NB4 (cell line): ENCODE measurements at regions not wholly inside any gene's neighbourhood (a gene's known extent, or its start where the extent isn't known, plus 50 kb on each side); places are given as distances from the start of the nearest gene placed in this dataset.

ENCODE experiments used
- DNase-seq: peaks from one replicate; pipeline ENCODE4 v3.0.0; 2010; ENCODE audit warnings: low read depth
- H3K4me3 ChIP-seq: one replicate; pipeline ENCODE4 v1.5.1; 2011; ENCODE audit warnings: mild to moderate bottlenecking, low read depth, low read length, moderate library complexity
- MYC ChIP-seq: IDR thresholded peaks from 2 replicates; pipeline ENCODE4 v1.6.1; 2011; ENCODE audit warnings: low read depth, low read length
- POLR2A ChIP-seq: IDR thresholded peaks from 2 replicates; pipeline ENCODE4 v1.6.1; 2011; ENCODE audit warnings: mild to moderate bottlenecking; ENCODE audit not compliant: insufficient read length; ENCODE audit errors: extremely low read depth
- TF ChIP-seq, protein P1 (sequence below): IDR thresholded peaks from 2 replicates; pipeline ENCODE4 v1.6.1; 2011; ENCODE audit warnings: low read depth, low read length
- TF ChIP-seq, protein P2 (sequence below): IDR thresholded peaks from one replicate; pipeline ENCODE4 v1.5.1; 2012; ENCODE audit warnings: low read depth, low read length

DNA sequence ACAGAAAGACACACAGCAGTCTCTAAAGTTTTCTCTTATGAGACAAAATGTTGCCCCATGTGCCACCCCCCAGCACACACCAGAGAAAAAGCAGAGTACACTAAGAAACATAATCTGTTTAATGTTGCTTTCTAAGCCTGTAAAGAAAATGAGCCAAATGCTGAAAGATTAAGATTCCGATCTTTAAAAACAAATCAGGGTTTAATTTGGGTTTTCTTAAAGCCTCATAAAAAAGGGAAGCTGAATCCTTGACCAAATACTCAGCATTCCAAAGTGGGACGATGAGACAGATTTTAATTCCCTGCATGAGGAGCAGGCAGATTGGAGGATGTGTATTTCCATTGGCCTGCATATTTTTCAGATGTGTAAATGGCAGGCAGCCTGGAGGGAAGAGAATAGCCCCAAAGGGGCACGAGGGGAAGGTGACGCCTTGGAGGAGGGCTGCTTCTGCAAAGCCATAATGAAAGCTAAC, 118.4 kb downstream of the COPRS start:
- TF ChIP-seq MYC, result no peak
- TF ChIP-seq, protein P1, sequence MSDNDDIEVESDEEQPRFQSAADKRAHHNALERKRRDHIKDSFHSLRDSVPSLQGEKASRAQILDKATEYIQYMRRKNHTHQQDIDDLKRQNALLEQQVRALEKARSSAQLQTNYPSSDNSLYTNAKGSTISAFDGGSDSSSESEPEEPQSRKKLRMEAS, result no peak
- TF ChIP-seq POLR2A, result no peak
- TF ChIP-seq, protein P2, sequence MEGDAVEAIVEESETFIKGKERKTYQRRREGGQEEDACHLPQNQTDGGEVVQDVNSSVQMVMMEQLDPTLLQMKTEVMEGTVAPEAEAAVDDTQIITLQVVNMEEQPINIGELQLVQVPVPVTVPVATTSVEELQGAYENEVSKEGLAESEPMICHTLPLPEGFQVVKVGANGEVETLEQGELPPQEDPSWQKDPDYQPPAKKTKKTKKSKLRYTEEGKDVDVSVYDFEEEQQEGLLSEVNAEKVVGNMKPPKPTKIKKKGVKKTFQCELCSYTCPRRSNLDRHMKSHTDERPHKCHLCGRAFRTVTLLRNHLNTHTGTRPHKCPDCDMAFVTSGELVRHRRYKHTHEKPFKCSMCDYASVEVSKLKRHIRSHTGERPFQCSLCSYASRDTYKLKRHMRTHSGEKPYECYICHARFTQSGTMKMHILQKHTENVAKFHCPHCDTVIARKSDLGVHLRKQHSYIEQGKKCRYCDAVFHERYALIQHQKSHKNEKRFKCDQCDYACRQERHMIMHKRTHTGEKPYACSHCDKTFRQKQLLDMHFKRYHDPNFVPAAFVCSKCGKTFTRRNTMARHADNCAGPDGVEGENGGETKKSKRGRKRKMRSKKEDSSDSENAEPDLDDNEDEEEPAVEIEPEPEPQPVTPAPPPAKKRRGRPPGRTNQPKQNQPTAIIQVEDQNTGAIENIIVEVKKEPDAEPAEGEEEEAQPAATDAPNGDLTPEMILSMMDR, result no peak
- H3K4me3 ChIP-seq, result no peak overlapping the region
- no peak for DNase-seq

DNA sequence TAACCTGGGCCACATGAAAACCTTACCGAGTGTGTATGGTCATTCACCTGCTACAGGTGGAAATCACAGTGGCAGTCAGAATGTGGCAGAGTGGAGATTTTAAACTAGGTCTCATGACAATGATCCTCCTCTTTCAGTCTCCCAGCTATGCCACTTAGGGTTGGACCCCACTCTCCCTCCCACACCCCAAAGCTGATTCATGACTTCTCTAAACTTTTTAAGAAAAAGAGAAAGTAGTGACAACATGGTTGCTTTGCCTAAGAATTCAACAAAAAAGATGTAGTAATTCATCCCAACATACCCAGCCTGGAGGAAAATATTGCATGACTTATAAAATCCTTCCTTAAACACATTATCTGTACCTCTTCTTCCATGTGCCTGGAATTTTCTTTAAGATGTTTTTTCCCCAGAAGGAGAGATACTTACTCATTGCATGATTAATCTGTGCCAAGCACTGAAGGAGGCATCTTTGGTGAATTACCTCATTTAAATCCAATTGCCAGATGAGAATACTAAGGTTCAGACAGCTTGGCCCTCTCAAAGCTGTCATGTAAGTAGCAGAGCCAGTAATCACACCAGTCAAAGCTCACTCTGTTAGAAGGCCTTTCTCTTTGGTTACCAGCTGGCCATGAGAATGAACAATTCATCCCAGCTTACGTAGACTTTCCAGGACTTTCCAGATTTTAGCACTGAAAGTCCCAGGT, 119.9 kb downstream of the COPRS start:
- no peak overlapping the region for H3K4me3 ChIP-seq
- TF ChIP-seq, protein P2, result no peak
- TF ChIP-seq, protein P1, result no peak
- no peak for TF ChIP-seq MYC
- TF ChIP-seq POLR2A, result no peak
- DNase-seq, result no peak

DNA sequence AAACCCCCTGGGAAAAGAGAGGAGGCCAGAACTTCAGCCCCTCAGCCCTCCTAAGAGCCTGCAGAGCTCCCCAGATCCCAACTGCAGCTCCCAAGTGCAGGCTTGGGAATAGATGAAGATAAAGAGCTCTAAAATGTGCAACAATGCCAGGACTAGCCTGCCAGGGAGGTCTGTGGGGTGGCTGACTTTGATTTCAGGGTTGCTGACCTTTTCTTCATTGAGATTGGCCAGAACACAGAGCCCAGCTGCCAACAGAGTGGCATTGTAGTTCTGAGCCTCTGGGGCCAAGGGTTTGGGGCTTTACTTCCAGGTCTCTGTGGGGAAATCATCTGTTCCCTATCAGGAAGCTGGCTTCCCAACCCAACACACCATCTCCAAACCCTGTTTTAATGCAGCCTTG, 120.6 kb downstream of the COPRS start:
- H3K4me3 ChIP-seq, result no peak overlapping the region
- TF ChIP-seq MYC (no peak), POLR2A (no peak)
- TF ChIP-seq, protein P2, result no peak
- TF ChIP-seq, protein P1, result no peak
- no peak for DNase-seq

DNA sequence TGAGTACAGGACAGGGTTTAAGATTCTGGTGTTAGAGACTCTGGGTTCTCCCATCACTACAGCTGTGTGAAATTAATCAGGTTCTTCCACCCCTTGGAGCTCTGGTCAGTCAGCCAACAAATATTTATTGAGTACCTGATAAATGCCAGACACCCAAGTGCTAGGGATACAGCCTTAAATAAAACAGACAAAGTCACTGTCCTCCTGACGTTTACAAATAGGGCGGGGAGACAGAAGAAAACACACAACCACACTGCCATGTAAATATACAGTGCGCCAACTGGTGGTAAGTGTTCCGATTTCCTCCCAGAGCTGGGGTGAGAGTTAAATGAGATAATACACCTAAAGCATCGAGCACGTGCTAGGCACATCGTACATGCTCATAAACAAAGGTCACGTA, 121.0 kb downstream of the COPRS start:
- no peak overlapping the region for H3K4me3 ChIP-seq
- TF ChIP-seq, protein P1, result no peak
- TF ChIP-seq MYC (no peak), POLR2A (no peak)
- TF ChIP-seq, protein P2, result no peak
- no peak for DNase-seq

DNA sequence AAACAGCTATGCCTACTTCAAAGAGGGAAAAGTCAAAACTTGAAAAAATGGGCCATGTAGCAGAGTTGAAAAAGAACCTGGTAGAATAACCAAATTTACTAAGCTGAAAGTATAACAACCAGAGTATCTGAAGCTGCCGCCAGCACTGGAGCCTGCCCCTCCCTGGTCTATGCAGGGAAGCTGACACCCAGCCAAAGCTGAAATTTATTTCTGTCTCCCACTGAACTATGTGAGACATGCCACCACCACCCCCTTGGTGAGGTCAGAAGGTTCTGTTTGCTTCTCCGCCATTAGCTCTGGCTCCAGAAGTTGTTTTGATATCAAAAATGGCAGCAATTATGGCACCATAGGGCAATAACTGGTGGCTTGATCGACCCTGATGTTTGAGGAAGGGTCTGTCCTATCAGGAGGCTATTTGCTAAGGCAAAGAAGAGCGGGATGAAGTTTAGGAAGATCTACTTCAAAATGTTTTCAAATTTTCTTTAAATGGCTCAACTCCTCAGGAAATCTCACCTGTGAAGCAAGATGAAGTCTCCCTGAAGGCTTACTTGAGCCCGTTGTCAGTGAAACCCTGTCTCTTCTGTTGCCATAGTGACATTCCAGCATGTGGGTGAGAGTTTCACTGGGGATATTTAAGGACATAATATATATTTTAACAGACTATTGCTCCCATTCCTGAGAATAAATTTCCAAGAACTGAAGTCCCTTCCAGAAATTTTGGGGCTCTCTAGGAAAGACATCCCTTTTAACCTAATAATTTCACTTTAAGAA, 122.0 kb downstream of the COPRS start:
- no peak overlapping the region for H3K4me3 ChIP-seq
- no peak for DNase-seq
- TF ChIP-seq MYC, result no peak
- TF ChIP-seq, protein P2, result no peak
- TF ChIP-seq, protein P1, result no peak
- no peak for TF ChIP-seq POLR2A
